OCI-LY1 (cell line): ENCODE measurements at regions not wholly inside any gene's neighbourhood (a gene's known extent, or its start where the extent isn't known, plus 50 kb on each side); places are given as distances from the start of the nearest gene placed in this dataset.

ENCODE experiments used
- H2AFZ ChIP-seq: fragments of 200-600 bp; sonication (generic), shearing (Covaris generic); 2 replicates; pipeline ENCODE4 v1.6.0; 2014; ENCODE audit warnings: antibody characterized with exemption, mild to moderate bottlenecking, low read length
- H3F3A ChIP-seq: fragments of 200-600 bp; sonication (generic), shearing (Covaris generic); 2 replicates; pipeline ENCODE4 v1.6.0; 2014; ENCODE audit warnings: mild to moderate bottlenecking, antibody characterized with exemption, low read length, moderate library complexity; ENCODE audit not compliant: insufficient read depth
- H3K27ac ChIP-seq: fragments of 200-600 bp; sonication (generic); 2 replicates; pipeline ENCODE4 v1.5.1; 2014; ENCODE audit warnings: low read length, mixed run types, mild to moderate bottlenecking, low read depth; ENCODE audit not compliant: poor library complexity, severe bottlenecking
- H3K27me3 ChIP-seq: fragments of 200-600 bp; sonication (generic); 2 replicates; pipeline ENCODE4 v1.6.0; 2014; ENCODE audit warnings: antibody characterized with exemption, mild to moderate bottlenecking, low read length, moderate library complexity; ENCODE audit not compliant: insufficient read depth
- H3K36me3 ChIP-seq: fragments of 200-600 bp; sonication (generic); 2 replicates; pipeline ENCODE4 v1.6.1; 2014; ENCODE audit warnings: mild to moderate bottlenecking, antibody characterized with exemption, low read length, moderate library complexity, mixed read lengths; ENCODE audit not compliant: insufficient read depth
- H3K4me1 ChIP-seq: fragments of 200-600 bp; sonication (generic); 2 replicates; pipeline ENCODE4 v1.5.1; 2014; ENCODE audit warnings: mild to moderate bottlenecking, low read length, moderate library complexity; ENCODE audit not compliant: insufficient read depth, severe bottlenecking
- H3K4me2 ChIP-seq: fragments of 200-600 bp; sonication (generic), shearing (Covaris generic); 2 replicates; pipeline ENCODE4 v1.6.1; 2014; ENCODE audit warnings: low read length
- H3K4me3 ChIP-seq: fragments of 200-600 bp; sonication (generic); 2 replicates; pipeline ENCODE4 v1.5.1; 2014; ENCODE audit warnings: low read length, low read depth, mild to moderate bottlenecking, mixed read lengths; ENCODE audit not compliant: poor library complexity, severe bottlenecking
- H3K79me2 ChIP-seq: fragments of 200-600 bp; shearing (Covaris generic); 2 replicates; pipeline ENCODE4 v1.6.1; 2016; ENCODE audit warnings: mixed run types, low read length, mixed read lengths; ENCODE audit not compliant: insufficient read depth
- H3K9ac ChIP-seq: fragments of 200-600 bp; sonication (generic), shearing (Covaris generic); 2 replicates; pipeline ENCODE4 v1.6.1; 2014; ENCODE audit warnings: mild to moderate bottlenecking, low read length, mixed read lengths
- H3K9me2 ChIP-seq: fragments of 200-600 bp; sonication (generic), shearing (Covaris generic); 2 replicates; pipeline ENCODE4 v1.6.1; 2014; ENCODE audit warnings: low read depth, mild to moderate bottlenecking, low read length, mixed read lengths
- H3K9me3 ChIP-seq: fragments of 200-600 bp; shearing (Covaris generic); 2 replicates; pipeline ENCODE4 v1.6.1; 2014; ENCODE audit warnings: low read length, mixed read lengths
- H4K20me1 ChIP-seq: fragments of 200-600 bp; sonication (generic), shearing (Covaris generic); 2 replicates; pipeline ENCODE4 v1.6.0; 2016; ENCODE audit warnings: mild to moderate bottlenecking, low read length; ENCODE audit not compliant: insufficient read depth
- EZH2 ChIP-seq: fragments of 200-600 bp; sonication (generic), shearing (Covaris generic); IDR thresholded peaks from 2 replicates; pipeline ENCODE4 v1.8.0; 2017; ENCODE audit warnings: borderline replicate concordance, mixed run types, mild to moderate bottlenecking, antibody characterized with exemption, low read length, moderate library complexity, mixed read lengths
- TF ChIP-seq, protein P1 (sequence below): fragments of 200-600 bp; sonication (generic), shearing (Covaris generic); IDR thresholded peaks from 2 replicates; pipeline ENCODE4 v1.5.1; 2017; ENCODE audit warnings: mild to moderate bottlenecking, antibody characterized with exemption, low read length, moderate library complexity, mixed read lengths

DNA sequence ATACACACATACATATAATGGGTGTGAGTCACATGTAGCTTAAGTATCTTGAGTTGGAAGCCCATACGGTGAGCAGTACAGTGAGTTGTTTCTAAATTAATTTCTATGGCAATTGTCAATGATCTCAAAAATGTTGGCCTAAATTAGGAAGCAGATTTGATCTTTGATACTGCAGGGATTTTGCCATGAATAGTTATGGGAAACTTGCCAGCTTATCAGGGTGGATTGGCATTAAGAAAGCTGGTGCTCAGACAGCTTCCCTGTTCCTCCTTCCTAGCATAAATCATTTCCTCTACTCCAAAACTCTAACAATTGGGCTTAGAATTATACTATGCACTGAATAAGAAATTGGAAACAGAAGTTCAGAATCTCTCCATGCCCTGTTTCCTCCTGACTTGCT, 150.9 kb upstream of the FRMD6 start:
- Histone ChIP-seq H3K9me2 (no peaks in the 10 kb centered on the region), H3K9ac (no peak overlapping the region), H3F3A (no peaks in the 10 kb centered on the region), H3K36me3 (no peaks in the 10 kb centered on the region), H3K4me3 (no peak overlapping the region), H3K4me2 (no peak overlapping the region), H3K9me3 (no peaks in the 10 kb centered on the region), H3K27me3 (no peaks in the 10 kb centered on the region), H4K20me1 (no peaks in the 10 kb centered on the region), H3K27ac (no peak overlapping the region), H3K4me1 (no peaks in the 10 kb centered on the region), H2AFZ (no peak overlapping the region), H3K79me2 (no peaks in the 10 kb centered on the region)
- TF ChIP-seq, protein P1, sequence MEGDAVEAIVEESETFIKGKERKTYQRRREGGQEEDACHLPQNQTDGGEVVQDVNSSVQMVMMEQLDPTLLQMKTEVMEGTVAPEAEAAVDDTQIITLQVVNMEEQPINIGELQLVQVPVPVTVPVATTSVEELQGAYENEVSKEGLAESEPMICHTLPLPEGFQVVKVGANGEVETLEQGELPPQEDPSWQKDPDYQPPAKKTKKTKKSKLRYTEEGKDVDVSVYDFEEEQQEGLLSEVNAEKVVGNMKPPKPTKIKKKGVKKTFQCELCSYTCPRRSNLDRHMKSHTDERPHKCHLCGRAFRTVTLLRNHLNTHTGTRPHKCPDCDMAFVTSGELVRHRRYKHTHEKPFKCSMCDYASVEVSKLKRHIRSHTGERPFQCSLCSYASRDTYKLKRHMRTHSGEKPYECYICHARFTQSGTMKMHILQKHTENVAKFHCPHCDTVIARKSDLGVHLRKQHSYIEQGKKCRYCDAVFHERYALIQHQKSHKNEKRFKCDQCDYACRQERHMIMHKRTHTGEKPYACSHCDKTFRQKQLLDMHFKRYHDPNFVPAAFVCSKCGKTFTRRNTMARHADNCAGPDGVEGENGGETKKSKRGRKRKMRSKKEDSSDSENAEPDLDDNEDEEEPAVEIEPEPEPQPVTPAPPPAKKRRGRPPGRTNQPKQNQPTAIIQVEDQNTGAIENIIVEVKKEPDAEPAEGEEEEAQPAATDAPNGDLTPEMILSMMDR, result no peak
- TF ChIP-seq EZH2, result no peak

DNA sequence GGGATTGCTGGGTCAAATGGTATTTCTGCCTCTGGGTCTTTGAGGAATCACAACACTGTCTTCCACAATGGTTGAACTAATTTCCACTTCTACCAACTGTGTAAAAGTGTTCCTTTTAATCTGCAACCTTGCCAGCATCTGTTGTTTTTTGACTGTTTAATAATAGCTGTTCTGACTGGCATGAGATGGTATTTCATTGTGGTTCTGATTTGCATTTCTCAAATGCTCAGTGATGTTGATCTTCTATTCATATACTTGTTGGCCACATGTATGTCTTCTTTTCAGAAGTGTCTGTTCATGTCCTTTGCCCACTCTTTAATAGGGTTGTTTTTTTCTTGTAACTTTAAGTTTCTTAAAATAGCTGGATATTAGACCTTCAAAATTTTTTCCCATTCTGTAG, 150.0 kb upstream of the FRMD6 start:
- Histone ChIP-seq H4K20me1 (no peaks in the 10 kb centered on the region), H3K9ac (no peak overlapping the region), H3K36me3 (no peaks in the 10 kb centered on the region), H3K4me2 (no peak overlapping the region), H3K9me2 (no peaks in the 10 kb centered on the region), H3K27me3 (no peaks in the 10 kb centered on the region), H3F3A (no peaks in the 10 kb centered on the region), H3K9me3 (no peaks in the 10 kb centered on the region), H3K4me1 (no peaks in the 10 kb centered on the region), H2AFZ (no peak overlapping the region), H3K79me2 (no peaks in the 10 kb centered on the region), H3K27ac (no peak overlapping the region), H3K4me3 (no peak overlapping the region)
- TF ChIP-seq, protein P1, result no peak
- TF ChIP-seq EZH2, result no peak

DNA sequence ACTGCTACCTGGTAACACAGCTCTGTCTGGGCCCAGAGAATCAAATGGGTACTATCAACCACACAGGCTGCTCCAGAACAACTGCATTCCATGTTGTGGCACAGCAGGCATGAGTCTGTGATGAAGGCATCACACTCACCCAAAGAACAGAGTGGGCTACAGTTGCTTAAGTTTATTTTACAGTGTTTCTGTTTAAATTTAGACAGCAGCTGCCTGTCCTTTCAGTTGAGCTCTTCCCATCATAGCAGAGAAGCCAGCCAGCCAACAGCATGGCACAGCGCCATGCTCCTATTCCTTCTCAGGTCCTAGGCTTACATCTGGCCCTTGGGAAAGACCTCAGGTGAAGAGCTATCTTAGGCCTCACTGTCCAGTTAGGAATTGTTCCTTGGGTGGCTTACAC, 147.0 kb upstream of the FRMD6 start:
- Histone ChIP-seq H3K9me2 (no peaks in the 10 kb centered on the region), H3K4me1 (no peaks in the 10 kb centered on the region), H2AFZ (no peak overlapping the region), H3K9ac (no peak overlapping the region), H3K4me3 (no peak overlapping the region), H3F3A (no peaks in the 10 kb centered on the region), H3K27ac (no peak overlapping the region), H3K4me2 (no peak overlapping the region), H3K27me3 (no peaks in the 10 kb centered on the region), H4K20me1 (no peaks in the 10 kb centered on the region), H3K36me3 (no peaks in the 10 kb centered on the region), H3K9me3 (no peaks in the 10 kb centered on the region), H3K79me2 (no peaks in the 10 kb centered on the region)
- no peak for TF ChIP-seq EZH2
- TF ChIP-seq, protein P1, result no peak
